HCT116 (cell line): ENCODE measurements at regions not wholly inside any gene's neighbourhood (a gene's known extent, or its start where the extent isn't known, plus 50 kb on each side); places are given as distances from the start of the nearest gene placed in this dataset.

Experiments
- ATAC-seq: fragments of 200-7000 bp; cut with Tn5 transposase; 2 replicates; pipeline ENCODE4 v1.9.1; 2020; ENCODE audit warnings: mild to moderate bottlenecking, moderate library complexity
- BruUV-seq: library from RNA; stranded (reverse); fragments of 400-500 nt; replicated peaks from 2 replicates; lab custom pipeline; 2021; lab: Mats Ljungman, UMichigan
- CTCF ChIA-PET: fragments of 300-600 bp; sonication (Branson Sonifier 250); formaldehyde crosslinking; loops from one replicate; lab custom pipeline; 2021; ENCODE audit warnings: antibody characterized with exemption; lab: Charles Lee
- POLR2A ChIA-PET: fragments of 300-600, 350-600 bp; sonication (Branson Sonifier 250); formaldehyde crosslinking; loops from one replicate; lab custom pipeline; 2021; ENCODE audit warnings: antibody characterized with exemption; lab: Charles Lee
- RAD21 ChIA-PET, 2 experiments: fragments of 300-600 bp; sonication (Branson Sonifier 250); formaldehyde crosslinking; loops; one replicate each; lab custom pipeline; 2023; ENCODE audit warnings: low total read pairs in 2 of 2; ENCODE audit not compliant: uncharacterized antibody in 2 of 2, unreplicated experiment in 2 of 2, low non-redundant PET in 1 of 2; lab: Charles Lee
- DNase-seq: peaks from one replicate; pipeline ENCODE4 v3.0.0-alpha.2; 2010; ENCODE audit warnings: low read depth, low spot score
- H2AFZ ChIP-seq: fragments of 200-600 bp; shearing (Covaris generic), sonication (generic); 2 replicates; pipeline ENCODE4 v1.6.1; 2017; ENCODE audit warnings: low read depth, mixed run types, mixed read lengths, antibody characterized with exemption, low read length; ENCODE audit not compliant: poor library complexity, severe bottlenecking
- H3K27ac ChIP-seq: 2 replicates; pipeline ENCODE4 v1.5.1; 2012; ENCODE audit warnings: low read depth, low read length
- H3K27me3 ChIP-seq: fragments of 200-600 bp; sonication (generic); 2 replicates; pipeline ENCODE4 v1.6.1; 2016; ENCODE audit warnings: mixed run types, low read length, mixed read lengths; ENCODE audit not compliant: insufficient read depth
- H3K36me3 ChIP-seq, 2 experiments: fragments of 200-500 bp in 1 of 2; fragments of 200-600 bp in 1 of 2; sonication (Bioruptor generic) in 1 of 2; sonication (generic) in 1 of 2; 2 replicates each; pipeline versions ENCODE4 v1.5.1 to v1.6.1; 2014 to 2016; ENCODE audit warnings: low read length in 2 of 2, inconsistent platforms in 1 of 2, mixed read lengths in 1 of 2, mixed run types in 1 of 2; ENCODE audit not compliant: insufficient read depth in 2 of 2, control insufficient read depth in 1 of 2
- H3K4me1 ChIP-seq, 2 experiments: fragments of 200-600 bp in 1 of 2; sonication (generic) in 1 of 2; 2 replicates each; pipeline versions ENCODE4 v1.5.1 to v1.6.1; 2012 to 2017; ENCODE audit warnings: low read length in 2 of 2, inconsistent platforms in 1 of 2, mild to moderate bottlenecking in 1 of 2, mixed read lengths in 1 of 2, mixed run types in 1 of 2, moderate library complexity in 1 of 2; ENCODE audit not compliant: insufficient read depth in 2 of 2, control insufficient read depth in 1 of 2
- H3K4me2 ChIP-seq: fragments of 200-600 bp; sonication (generic); 2 replicates; pipeline ENCODE4 v1.6.1; 2017; ENCODE audit warnings: mixed run types, low read length, mixed read lengths
- H3K4me3 ChIP-seq, 2 experiments: fragments of 200-600 bp in 1 of 2; sonication (generic) in 1 of 2; replicated peaks in 1 of 2; 2 replicates each; pipeline ENCODE4 v1.5.1; 2011 to 2016; ENCODE audit warnings: low read length in 2 of 2, control low read depth in 1 of 2, low read depth in 1 of 2, mild to moderate bottlenecking in 1 of 2, mixed read lengths in 1 of 2, mixed run types in 1 of 2
- H3K79me2 ChIP-seq: fragments of 200-600 bp; sonication (generic); 2 replicates; pipeline ENCODE4 v1.6.1; 2017; ENCODE audit warnings: mild to moderate bottlenecking, mixed run types, low read length, moderate library complexity, mixed read lengths; ENCODE audit not compliant: insufficient read depth
- H3K9ac ChIP-seq: fragments of 200-600 bp; sonication (generic); 2 replicates; pipeline ENCODE4 v1.6.1; 2016; ENCODE audit warnings: low read length, mixed read lengths
- H3K9me2 ChIP-seq: fragments of 200-600 bp; sonication (generic), shearing (Covaris generic); 2 replicates; pipeline ENCODE4 v1.6.1; 2017; ENCODE audit warnings: mixed run types, mild to moderate bottlenecking, moderate library complexity; ENCODE audit not compliant: insufficient read depth
- H3K9me3 ChIP-seq, 2 experiments: fragments of 200-500 bp in 1 of 2; fragments of 200-600 bp in 1 of 2; sonication (Bioruptor generic) in 1 of 2; sonication (generic) in 1 of 2; 2 replicates each; pipeline ENCODE4 v1.6.1; 2014 to 2017; ENCODE audit warnings: low read length in 2 of 2, mixed read lengths in 2 of 2, inconsistent platforms in 1 of 2, low read depth in 1 of 2, mild to moderate bottlenecking in 1 of 2, mixed run types in 1 of 2, moderate library complexity in 1 of 2; ENCODE audit not compliant: control insufficient read depth in 1 of 2, insufficient read depth in 1 of 2
- H4K20me1 ChIP-seq: fragments of 200-600 bp; sonication (generic), shearing (Covaris generic); 2 replicates; pipeline ENCODE4 v1.6.1; 2017; ENCODE audit warnings: mixed run types, mild to moderate bottlenecking, moderate library complexity; ENCODE audit not compliant: insufficient read depth
- CBX3 ChIP-seq: IDR thresholded peaks from 2 replicates; pipeline ENCODE4 v1.6.1; 2012; ENCODE audit warnings: low read depth
- CEBPB ChIP-seq: IDR thresholded peaks from 2 replicates; pipeline ENCODE4 v1.6.1; 2012; ENCODE audit warnings: low read depth
- EGR1 ChIP-seq: IDR thresholded peaks from 2 replicates; pipeline ENCODE4 v1.6.1; 2012; ENCODE audit warnings: low read depth
- ELF1 ChIP-seq: IDR thresholded peaks from 2 replicates; pipeline ENCODE4 v1.6.1; 2012; ENCODE audit warnings: low read depth, borderline replicate concordance
- EZH2phosphoT487 ChIP-seq: fragments of 200-600 bp; IDR thresholded peaks from 2 replicates; pipeline ENCODE4 v1.6.1; 2018; ENCODE audit warnings: antibody characterized with exemption, borderline replicate concordance
- FOSL1 ChIP-seq: IDR thresholded peaks from 2 replicates; pipeline ENCODE4 v1.6.1; 2012; ENCODE audit warnings: low read depth
- POLR2AphosphoS5 ChIP-seq: IDR thresholded peaks from 2 replicates; pipeline ENCODE4 v1.6.1; 2011; ENCODE audit warnings: mild to moderate bottlenecking, low read depth, low read length, moderate library complexity
- SP1 ChIP-seq: IDR thresholded peaks from 2 replicates; pipeline ENCODE4 v1.6.1; 2012; ENCODE audit warnings: low read depth
- SRF ChIP-seq: IDR thresholded peaks from 2 replicates; pipeline ENCODE4 v1.6.1; 2012; ENCODE audit warnings: low read depth
- YY1 ChIP-seq: IDR thresholded peaks from 2 replicates; pipeline ENCODE4 v1.6.1; 2011; ENCODE audit warnings: low read length, low read depth, moderate library complexity, mild to moderate bottlenecking; ENCODE audit not compliant: insufficient replicate concordance; ENCODE audit errors: extremely low read depth
- ZFX ChIP-seq: fragments of 450-650 bp; IDR thresholded peaks from 2 replicates; pipeline ENCODE4 v1.6.1; 2017
- ZNF274 ChIP-seq: fragments of 200-500 bp; sonication (Bioruptor generic); IDR thresholded peaks from 2 replicates; pipeline ENCODE4 v1.6.1; 2014; ENCODE audit warnings: mild to moderate bottlenecking, low read depth, low read length, inconsistent platforms
- intact Hi-C: fragments of 100-400 bp; cut with micrococcal nuclease; formaldehyde crosslinking; loops from 2 replicates; pipeline ENCODE4 v1.10.0; 2022
- TF ChIP-seq, protein P1 (sequence below), 3 experiments: fragments of 200-600 bp in 1 of 3; sonication (generic) in 1 of 3; IDR thresholded peaks in 2 of 3; conservative IDR thresholded peaks in 1 of 3; 2 replicates each; pipeline ENCODE4 v1.5.1; 2012 to 2017; ENCODE audit warnings: low read depth in 2 of 3, low read length in 2 of 3, antibody characterized with exemption in 1 of 3, borderline replicate concordance in 1 of 3, control low read depth in 1 of 3, mild to moderate bottlenecking in 1 of 3, mixed read lengths in 1 of 3, mixed run types in 1 of 3, moderate library complexity in 1 of 3; ENCODE audit not compliant: insufficient read depth in 1 of 3
- TF ChIP-seq, protein P2 (sequence below): IDR thresholded peaks from 2 replicates; pipeline ENCODE4 v1.6.1; 2012; ENCODE audit warnings: low read depth
- TF ChIP-seq, protein P3 (sequence below): IDR thresholded peaks from 2 replicates; pipeline ENCODE4 v1.6.1; 2012

DNA sequence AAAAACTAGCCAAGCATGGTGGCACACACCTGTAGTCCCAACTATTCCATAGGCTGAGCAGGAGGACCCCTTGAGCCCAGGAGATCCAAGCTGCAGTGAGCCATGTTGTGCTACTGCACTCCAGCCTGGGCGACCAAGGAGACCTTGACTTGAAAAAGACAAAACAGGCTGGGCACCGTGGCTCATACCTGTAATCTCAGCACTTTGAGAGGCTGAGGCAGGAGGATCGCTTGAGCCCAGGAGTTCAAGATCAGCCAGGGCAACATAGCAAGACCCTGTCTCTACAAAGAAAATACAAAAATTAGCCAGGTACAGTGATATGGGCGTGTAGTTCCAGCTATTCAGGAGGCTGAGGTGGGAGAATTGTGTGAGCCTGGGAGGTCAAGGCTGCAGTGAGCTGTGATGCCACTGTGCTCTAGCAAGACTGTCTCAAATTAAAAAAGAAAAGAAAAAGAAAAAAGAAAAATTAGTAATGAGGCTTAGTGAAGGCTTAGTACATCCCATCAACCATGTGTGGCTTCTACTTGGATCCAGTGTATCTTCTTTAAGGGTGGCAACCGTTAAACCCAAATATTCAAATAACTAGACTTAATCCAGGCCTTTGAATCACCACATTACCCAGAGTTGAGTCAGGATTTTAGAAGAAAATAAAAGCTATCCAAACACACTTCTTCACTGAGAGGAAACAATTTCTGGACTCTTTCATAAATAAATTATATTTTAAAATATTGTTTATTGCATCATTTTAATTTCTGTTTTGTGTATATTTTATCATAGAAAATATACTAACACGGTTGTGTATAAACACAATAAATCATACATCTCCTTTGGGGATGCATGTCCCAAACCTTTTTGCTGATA is 74.3 kb upstream of the RAB4A start:
- H3K9ac ChIP-seq, result no peak overlapping the region
- no TSS peak for BruUV-seq
- no peak for TF ChIP-seq EZH2phosphoT487
- no peak overlapping the region for H3K4me3 ChIP-seq
- H2AFZ ChIP-seq, result no peak overlapping the region
- H4K20me1 ChIP-seq, result no peaks in the 10 kb centered on the region
- H3K4me1 ChIP-seq, result peaks cover 15% of the 10 kb centered on the region in 2 experiments; a peak in 3 of 4 replicates
- no peaks in the 10 kb centered on the region for H3K9me3 ChIP-seq
- ATAC-seq, result no peak
- H3K36me3 ChIP-seq, result no peaks in the 10 kb centered on the region
- DNase-seq, result no peak
- ChIA-PET CTCF (no interaction called here), RAD21 (no interaction called here), POLR2A (no interaction called here)
- H3K9me2 ChIP-seq, result no peaks in the 10 kb centered on the region
- no peaks in the 10 kb centered on the region for H3K79me2 ChIP-seq
- intact Hi-C loops, result no loop called here
- no peaks in the 10 kb centered on the region for H3K27me3 ChIP-seq
- H3K27ac ChIP-seq, result no peak overlapping the region
- no peak overlapping the region for H3K4me2 ChIP-seq

DNA sequence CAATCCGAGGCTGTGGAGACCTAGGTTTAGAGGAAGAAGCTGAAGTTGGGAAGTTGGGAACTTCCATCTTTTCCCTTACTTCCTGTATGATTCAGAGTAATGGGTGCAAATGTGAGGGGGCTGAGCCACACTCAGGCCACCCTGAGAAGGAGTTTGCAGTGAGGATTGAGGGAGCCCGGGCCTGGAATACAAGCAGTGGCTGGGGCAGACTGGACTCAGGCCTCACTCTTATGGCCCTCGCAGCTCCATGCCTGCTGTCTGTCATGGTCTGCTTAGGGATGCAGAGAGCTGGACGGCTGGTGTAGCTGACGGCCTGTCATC is 73.7 kb upstream of the RAB4A start:
- no peaks in the 10 kb centered on the region for H3K36me3 ChIP-seq
- H2AFZ ChIP-seq, result no peak overlapping the region
- RAD21 ChIA-PET, result no interaction called here
- no peak overlapping the region for H3K4me2 ChIP-seq
- DNase-seq, result no peak
- ATAC-seq, result no peak
- CTCF ChIA-PET, result no interaction called here
- H3K9me3 ChIP-seq, result no peaks in the 10 kb centered on the region
- peaks cover 15% of the 10 kb centered on the region in 2 experiments; a peak in 3 of 4 replicates for H3K4me1 ChIP-seq
- no peaks in the 10 kb centered on the region for H4K20me1 ChIP-seq
- intact Hi-C loops, result no loop called here
- H3K9me2 ChIP-seq, result no peaks in the 10 kb centered on the region
- no peak overlapping the region for H3K4me3 ChIP-seq
- BruUV-seq, result no TSS peak
- H3K9ac ChIP-seq, result no peak overlapping the region
- POLR2A ChIA-PET, result no interaction called here
- H3K79me2 ChIP-seq, result no peaks in the 10 kb centered on the region
- no peaks in the 10 kb centered on the region for H3K27me3 ChIP-seq
- H3K27ac ChIP-seq, result no peak overlapping the region
- TF ChIP-seq ZNF274 (no peak), ELF1 (no peak), EGR1 (no peak), FOSL1 (no peak), POLR2AphosphoS5 (no peak), EZH2phosphoT487 (no peak), ZFX (no peak), SRF (no peak), CBX3 (no peak), SP1 (no peak), CEBPB (no peak), YY1 (no peak)
- TF ChIP-seq, protein P1, sequence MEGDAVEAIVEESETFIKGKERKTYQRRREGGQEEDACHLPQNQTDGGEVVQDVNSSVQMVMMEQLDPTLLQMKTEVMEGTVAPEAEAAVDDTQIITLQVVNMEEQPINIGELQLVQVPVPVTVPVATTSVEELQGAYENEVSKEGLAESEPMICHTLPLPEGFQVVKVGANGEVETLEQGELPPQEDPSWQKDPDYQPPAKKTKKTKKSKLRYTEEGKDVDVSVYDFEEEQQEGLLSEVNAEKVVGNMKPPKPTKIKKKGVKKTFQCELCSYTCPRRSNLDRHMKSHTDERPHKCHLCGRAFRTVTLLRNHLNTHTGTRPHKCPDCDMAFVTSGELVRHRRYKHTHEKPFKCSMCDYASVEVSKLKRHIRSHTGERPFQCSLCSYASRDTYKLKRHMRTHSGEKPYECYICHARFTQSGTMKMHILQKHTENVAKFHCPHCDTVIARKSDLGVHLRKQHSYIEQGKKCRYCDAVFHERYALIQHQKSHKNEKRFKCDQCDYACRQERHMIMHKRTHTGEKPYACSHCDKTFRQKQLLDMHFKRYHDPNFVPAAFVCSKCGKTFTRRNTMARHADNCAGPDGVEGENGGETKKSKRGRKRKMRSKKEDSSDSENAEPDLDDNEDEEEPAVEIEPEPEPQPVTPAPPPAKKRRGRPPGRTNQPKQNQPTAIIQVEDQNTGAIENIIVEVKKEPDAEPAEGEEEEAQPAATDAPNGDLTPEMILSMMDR (IDR thresholded peaks at IDR 0.05 in 2 of 3, conservative IDR thresholded peaks at IDR 0.05 in 1 of 3; ENCODE audit: borderline replicate concordance in 1 of 3, insufficient read depth in 1 of 3, low read depth in 2 of 3, low read length in 2 of 3), result no peak
- TF ChIP-seq, protein P2, sequence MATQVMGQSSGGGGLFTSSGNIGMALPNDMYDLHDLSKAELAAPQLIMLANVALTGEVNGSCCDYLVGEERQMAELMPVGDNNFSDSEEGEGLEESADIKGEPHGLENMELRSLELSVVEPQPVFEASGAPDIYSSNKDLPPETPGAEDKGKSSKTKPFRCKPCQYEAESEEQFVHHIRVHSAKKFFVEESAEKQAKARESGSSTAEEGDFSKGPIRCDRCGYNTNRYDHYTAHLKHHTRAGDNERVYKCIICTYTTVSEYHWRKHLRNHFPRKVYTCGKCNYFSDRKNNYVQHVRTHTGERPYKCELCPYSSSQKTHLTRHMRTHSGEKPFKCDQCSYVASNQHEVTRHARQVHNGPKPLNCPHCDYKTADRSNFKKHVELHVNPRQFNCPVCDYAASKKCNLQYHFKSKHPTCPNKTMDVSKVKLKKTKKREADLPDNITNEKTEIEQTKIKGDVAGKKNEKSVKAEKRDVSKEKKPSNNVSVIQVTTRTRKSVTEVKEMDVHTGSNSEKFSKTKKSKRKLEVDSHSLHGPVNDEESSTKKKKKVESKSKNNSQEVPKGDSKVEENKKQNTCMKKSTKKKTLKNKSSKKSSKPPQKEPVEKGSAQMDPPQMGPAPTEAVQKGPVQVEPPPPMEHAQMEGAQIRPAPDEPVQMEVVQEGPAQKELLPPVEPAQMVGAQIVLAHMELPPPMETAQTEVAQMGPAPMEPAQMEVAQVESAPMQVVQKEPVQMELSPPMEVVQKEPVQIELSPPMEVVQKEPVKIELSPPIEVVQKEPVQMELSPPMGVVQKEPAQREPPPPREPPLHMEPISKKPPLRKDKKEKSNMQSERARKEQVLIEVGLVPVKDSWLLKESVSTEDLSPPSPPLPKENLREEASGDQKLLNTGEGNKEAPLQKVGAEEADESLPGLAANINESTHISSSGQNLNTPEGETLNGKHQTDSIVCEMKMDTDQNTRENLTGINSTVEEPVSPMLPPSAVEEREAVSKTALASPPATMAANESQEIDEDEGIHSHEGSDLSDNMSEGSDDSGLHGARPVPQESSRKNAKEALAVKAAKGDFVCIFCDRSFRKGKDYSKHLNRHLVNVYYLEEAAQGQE, result no peak
- TF ChIP-seq, protein P3, sequence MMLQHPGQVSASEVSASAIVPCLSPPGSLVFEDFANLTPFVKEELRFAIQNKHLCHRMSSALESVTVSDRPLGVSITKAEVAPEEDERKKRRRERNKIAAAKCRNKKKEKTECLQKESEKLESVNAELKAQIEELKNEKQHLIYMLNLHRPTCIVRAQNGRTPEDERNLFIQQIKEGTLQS, result no peak
